DND-41 (cell line): ENCODE measurements at regions not wholly inside any gene's neighbourhood (a gene's known extent, or its start where the extent isn't known, plus 50 kb on each side); places are given as distances from the start of the nearest gene placed in this dataset.

Experiments
- CTCF ChIP-seq: IDR thresholded peaks from 2 replicates; pipeline ENCODE4 v1.5.1; 2012; ENCODE audit warnings: borderline replicate concordance, low read length, moderate library complexity, mild to moderate bottlenecking; ENCODE audit not compliant: poor library complexity, severe bottlenecking; ENCODE audit errors: extremely low read depth
- EZH2 ChIP-seq: IDR thresholded peaks from 3 replicates; pipeline ENCODE4 v1.6.1; 2012; ENCODE audit warnings: borderline replicate concordance, low read depth, mild to moderate bottlenecking, moderate library complexity, low read length, inconsistent platforms; ENCODE audit not compliant: severe bottlenecking

GRCh38 chr9:30944741-30945280 lies 1439.6 kb upstream of the ACO1 start:
- no peak for TF ChIP-seq CTCF
- TF ChIP-seq EZH2, result no peak
